Astrocyte of the cerebellum (primary cell): ENCODE measurements at regions not wholly inside any gene's neighbourhood (a gene's known extent, or its start where the extent isn't known, plus 50 kb on each side); places are given as distances from the start of the nearest gene placed in this dataset.
"Not testable (repeated sequence)": the region's sequence is repeated elsewhere in the genome, so short reads cannot be mapped to it uniquely, and the experiment has no call there.

ENCODE experiments used
- DNase-seq: peaks from one replicate; pipeline ENCODE4 v3.0.0-alpha.2; 2011; ENCODE audit warnings: low read depth
- H3K4me3 ChIP-seq: 2 replicates; pipeline ENCODE4 v1.5.1; 2011; ENCODE audit warnings: mild to moderate bottlenecking, low read depth, low read length, moderate library complexity
- in situ Hi-C: cut with HindIII; loops from 2 replicates; pipeline ENCODE4 v1.10.0; 2017; ENCODE audit warnings: low sequenced_read_pairs
- TF ChIP-seq, protein P1 (sequence below): IDR thresholded peaks from 2 replicates; pipeline ENCODE4 v1.5.1; 2012; ENCODE audit warnings: low read length, low read depth, moderate library complexity, mild to moderate bottlenecking; ENCODE audit errors: missing control alignments

DNA sequence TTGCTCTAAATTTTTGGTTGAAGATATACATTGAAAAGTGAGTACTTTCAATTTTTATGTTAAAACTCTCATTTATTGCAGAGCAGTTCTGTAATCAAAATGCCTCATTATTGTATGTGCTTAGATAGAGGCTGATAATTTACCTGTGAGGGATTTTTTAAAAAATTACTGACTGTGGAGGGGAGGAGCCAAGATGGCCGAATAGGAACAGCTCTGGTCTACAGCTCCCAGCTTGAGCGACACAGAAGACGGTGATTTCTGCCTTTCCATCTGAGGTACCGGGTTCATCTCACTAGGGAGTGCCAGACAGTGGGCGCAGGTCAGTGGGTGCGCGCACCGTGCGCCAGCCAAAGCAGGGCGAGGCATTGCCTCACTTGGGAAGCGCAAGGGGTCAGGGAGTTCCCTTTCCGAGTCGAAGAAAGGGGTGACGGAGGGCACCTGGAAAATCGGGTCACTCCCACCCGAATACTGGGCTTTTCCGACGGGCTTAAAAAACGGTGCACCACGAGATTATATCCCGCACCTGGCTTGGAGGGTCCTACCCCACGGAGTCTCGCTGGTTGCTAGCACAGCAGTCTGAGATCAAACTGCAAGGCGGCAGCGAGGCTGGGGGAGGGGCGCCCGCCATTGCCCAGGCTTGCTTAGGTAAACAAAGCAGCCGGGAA, 89.4 kb downstream of the DDX11 start:
- in situ Hi-C loops, DNase-seq, H3K4me3 ChIP-seq: not testable (repeated sequence)

DNA sequence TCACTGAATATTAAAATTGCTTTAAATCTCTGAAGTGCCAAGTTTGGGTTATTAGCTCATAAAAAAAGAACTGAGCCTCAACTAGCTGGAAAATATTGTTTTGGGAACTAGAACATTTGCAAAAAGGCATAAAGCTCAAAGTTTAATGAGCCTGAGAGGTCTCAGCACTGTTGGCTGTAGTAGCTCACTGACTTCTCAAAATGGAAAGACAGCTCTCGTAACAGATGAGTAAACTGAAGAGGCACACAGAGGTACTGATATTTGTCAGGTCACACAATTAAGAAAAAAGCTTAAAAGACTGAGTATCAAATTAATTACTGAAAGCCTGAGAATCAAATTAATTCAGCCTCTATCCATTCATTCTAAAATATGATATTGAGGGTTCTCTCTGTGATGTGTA, 100.6 kb downstream of the DDX11 start:
- in situ Hi-C loops, DNase-seq, H3K4me3 ChIP-seq: not testable (repeated sequence)

DNA sequence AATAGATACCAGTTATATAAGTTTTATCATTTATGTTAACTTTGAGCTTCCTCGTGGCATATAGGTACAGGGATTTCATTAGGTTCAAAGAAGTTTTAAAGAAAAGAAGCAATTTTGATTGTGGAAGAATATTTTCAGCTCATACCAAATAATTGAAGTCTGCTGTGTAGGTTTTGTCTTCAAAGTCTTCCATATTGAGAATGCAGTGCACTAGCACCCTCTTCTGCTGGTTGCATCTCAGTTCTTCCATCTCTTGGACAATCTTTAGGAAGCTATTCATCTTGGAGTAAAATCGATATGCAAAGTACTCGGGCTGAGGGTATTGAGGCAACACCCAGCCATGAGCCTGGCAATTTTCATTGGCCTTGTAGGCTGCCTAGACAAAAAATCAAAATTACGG, 103.9 kb downstream of the DDX11 start:
- TF ChIP-seq, protein P1, sequence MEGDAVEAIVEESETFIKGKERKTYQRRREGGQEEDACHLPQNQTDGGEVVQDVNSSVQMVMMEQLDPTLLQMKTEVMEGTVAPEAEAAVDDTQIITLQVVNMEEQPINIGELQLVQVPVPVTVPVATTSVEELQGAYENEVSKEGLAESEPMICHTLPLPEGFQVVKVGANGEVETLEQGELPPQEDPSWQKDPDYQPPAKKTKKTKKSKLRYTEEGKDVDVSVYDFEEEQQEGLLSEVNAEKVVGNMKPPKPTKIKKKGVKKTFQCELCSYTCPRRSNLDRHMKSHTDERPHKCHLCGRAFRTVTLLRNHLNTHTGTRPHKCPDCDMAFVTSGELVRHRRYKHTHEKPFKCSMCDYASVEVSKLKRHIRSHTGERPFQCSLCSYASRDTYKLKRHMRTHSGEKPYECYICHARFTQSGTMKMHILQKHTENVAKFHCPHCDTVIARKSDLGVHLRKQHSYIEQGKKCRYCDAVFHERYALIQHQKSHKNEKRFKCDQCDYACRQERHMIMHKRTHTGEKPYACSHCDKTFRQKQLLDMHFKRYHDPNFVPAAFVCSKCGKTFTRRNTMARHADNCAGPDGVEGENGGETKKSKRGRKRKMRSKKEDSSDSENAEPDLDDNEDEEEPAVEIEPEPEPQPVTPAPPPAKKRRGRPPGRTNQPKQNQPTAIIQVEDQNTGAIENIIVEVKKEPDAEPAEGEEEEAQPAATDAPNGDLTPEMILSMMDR = peak; percentile 6
- not testable (repeated sequence) for H3K4me3 ChIP-seq, DNase-seq

DNA sequence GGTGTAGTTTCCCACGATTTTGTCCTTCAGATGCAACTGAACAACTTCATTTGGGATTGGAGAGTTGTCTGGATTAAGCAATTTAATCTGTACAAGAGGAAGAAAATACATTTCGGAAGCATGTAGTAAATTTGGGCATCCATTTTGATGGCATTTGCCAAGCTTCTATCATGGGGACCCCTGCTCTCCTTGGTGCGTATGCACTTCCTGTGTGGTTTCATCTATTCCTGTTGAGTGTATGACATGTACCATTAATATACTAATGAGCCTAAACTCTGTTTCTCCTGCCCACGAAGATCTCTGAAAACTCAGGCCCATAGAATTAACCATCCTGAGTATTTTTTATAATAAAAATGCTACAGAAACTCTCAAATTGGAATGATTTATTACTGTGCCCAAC, 105.2 kb downstream of the DDX11 start:
- DNase-seq, in situ Hi-C loops: not testable (repeated sequence)

More for the DNA sequence above, 103.9 kb downstream of the DDX11 start:
- in situ Hi-C loops = not testable (repeated sequence)

DNA sequence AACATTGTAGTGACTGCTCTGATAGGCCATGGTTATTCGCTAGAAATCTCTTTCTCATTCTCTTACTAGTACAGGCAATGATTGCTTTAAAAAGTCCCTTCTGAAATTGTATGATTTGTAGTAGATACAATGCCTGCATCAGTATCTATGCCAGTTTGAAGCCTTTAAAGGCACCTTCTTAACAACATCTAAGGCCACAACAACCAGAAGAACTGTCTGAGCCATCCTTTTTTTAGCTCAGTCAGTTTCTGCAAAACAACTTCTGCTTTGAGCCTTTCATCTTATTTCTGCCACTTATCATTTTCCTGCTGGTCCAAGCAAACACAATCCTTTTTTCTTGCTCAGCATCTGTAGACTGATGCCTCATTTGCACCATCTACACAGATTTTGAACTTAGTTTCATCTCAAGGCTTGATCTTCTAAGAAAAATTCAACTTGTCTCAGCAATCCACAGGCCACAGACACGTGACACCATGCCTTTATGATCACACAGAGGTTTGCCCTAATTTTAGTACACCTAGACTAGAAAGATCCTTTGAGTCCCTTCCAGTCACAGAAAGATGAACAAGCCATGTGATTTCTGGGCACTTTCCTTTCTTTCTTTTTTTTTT, 106.1 kb downstream of the DDX11 start:
- in situ Hi-C loops, DNase-seq, H3K4me3 ChIP-seq: not testable (repeated sequence)

More for the DNA sequence above, 105.2 kb downstream of the DDX11 start:
- H3K4me3 ChIP-seq = not testable (repeated sequence)

DNA sequence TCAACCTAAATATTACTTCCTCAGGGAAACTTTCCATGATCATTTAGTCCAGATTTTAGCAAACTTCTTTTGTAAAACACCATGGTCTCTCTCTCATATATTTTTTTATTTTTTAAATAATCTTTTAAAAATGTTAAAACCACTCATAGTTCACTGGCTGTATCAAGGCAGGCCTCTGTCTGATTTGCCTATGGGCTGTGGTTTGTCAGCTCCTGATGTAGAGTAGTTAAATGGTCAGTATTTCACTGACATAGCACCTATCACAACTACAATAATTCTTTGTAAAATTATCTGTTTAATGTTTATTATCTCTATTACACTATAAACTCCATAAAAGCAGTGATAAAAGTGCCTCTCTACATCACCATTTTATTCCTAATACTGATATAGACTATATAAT, 108.9 kb downstream of the DDX11 start:
- DNase-seq, H3K4me3 ChIP-seq, in situ Hi-C loops: not testable (repeated sequence)

DNA sequence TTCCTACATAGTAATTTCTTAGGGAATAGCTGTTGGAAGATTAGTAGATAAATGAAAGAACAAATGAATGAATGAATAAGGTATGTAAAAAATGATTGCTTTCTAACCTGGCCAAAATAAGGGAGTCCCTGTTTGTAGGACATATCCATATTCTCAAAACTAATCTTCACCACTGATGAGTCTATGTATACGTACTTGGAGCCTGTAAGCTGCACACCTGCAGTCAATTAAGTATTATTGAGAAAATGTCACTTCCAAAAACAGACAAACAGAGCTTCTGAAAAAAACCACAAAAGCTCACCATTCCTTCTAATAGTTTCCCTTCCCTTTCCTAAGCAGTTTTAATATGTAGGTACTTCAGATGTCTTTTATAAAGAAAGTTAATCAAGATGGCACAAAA, 109.4 kb downstream of the DDX11 start:
- H3K4me3 ChIP-seq, in situ Hi-C loops, DNase-seq: not testable (repeated sequence)

DNA sequence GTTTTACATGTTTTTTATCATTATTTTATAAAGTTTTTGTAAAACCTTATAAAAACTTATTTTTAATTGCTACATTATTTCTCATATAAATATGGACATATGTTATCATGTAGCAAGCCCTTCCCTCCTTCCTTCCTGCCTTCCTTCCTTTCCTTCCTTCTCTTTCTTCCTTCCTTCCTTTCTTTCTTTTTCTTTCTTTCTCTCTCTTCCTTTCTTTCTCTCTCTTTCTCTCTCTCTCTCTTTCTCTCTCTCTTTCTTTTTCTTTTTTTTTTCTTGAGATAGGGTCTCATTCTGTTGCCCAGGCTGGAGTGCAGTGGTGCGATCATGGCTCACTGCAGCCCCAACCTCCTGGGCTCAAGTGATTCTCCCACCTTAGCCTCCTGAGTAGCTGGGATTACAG, 110.2 kb downstream of the DDX11 start:
- H3K4me3 ChIP-seq, DNase-seq, in situ Hi-C loops: not testable (repeated sequence)

DNA sequence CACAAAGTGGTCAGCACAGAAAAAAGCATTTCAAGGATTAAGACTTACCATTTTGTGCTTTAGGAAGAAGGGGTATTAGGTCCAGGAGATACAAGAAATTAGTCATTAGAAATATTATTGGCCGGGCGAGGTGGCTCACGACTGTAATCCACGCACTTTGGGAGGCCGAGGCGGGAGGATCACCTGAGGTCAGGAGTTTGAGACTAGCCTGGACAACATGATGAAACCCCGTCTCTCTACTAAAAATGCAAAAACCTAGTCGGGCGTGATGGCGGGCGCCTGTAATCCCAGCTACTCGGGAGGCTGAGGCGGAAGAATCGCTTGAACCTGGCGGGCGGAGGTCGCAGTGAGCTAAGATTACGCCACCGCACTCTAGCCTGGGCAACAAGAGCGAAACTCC, 111.0 kb downstream of the DDX11 start:
- H3K4me3 ChIP-seq, in situ Hi-C loops, DNase-seq: not testable (repeated sequence)

DNA sequence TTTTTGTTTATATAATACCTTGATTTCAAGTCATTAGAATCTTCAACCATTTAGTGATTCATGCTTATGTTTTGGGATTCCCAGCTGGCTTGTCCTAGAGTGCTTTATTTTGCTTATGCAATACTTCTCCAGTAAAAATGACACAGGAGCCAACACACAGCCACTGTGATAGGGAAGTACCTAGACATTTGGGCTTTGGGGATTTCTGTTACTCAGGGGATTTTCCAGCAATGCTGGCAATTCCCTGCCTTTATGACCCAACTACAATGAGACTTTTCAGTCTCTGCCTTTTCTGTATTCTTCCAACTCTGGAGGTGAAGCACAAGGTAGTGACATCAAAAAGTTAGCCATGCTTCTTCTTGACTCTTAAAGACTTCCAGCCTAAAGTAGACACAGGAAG, 119.0 kb downstream of the DDX11 start:
- in situ Hi-C loops, H3K4me3 ChIP-seq: not testable (repeated sequence)

DNA sequence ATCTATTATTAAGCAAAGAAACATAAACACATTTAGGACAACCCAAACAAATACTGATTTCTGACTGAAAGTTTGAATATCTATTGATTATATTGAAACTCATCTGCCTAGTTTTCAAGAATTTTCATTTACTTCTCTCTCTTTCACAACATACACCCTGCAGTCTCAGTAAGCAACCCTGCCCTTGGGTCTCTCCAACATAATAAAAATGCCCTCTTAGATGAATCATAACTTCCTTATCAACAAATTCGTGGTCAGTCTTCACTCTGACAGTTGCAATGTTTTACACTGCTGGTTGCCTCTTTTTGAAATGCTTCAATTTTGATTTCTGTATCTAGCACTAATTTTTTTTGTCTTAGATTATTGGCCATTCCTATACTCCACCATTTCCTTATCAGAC, 122.0 kb downstream of the DDX11 start:
- H3K4me3 ChIP-seq, DNase-seq, in situ Hi-C loops: not testable (repeated sequence)

More for the DNA sequence above, 119.0 kb downstream of the DDX11 start:
- not testable (repeated sequence) for DNase-seq

DNA sequence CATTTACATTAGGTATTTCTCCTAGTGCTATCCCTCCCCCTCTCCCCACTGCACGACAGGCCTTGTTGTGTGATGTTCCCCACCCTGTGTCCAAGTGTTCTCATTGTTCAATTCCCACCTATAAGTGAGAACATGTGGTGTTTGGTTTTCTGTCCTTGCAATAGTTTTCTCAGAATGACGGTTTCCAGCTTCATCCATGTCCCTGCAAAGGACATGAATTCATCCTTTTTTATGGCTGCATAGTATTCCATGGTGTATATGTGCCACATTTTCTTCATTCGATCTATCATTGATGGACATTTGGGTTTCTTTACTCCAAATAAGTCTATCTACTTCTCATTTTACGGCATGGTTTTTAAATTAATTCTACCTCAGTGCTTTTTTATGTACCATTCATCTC, 125.8 kb downstream of the DDX11 start:
- H3K4me3 ChIP-seq, DNase-seq, in situ Hi-C loops: not testable (repeated sequence)

DNA sequence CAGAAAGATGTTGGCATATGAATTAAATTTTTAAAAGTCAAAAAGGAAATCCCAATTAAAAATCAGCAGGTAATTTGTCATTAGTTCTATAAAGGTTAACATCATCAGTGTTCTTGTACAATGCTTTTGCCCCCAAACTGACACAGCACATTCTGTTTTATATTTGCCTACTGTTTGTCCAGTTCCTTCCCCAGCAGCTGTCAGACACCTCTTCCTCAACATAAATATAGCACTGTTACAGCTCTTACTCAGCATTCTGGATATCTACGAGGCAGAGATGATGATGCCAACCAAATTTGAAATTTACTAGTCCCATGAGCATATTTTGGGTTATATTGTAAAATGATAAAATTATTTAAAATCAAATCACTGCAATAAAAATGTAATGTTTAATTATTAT, 124.6 kb downstream of the SINHCAF start:
- TF ChIP-seq, protein P1 = no peak
- in situ Hi-C loops = no loop called here
- no peak for DNase-seq
- no peak overlapping the region for H3K4me3 ChIP-seq
